HepG2 (cell line): ENCODE measurements at regions not wholly inside any gene's neighbourhood (a gene's known extent, or its start where the extent isn't known, plus 50 kb on each side); places are given as distances from the start of the nearest gene placed in this dataset.

Experiments used
- ATAC-seq: fragments of 200-7000 bp; cut with Tn5 transposase; 3 replicates; pipeline ENCODE4 v1.9.1; 2020; ENCODE audit warnings: mild to moderate bottlenecking, moderate library complexity
- BruUV-seq: library from RNA; stranded (reverse); fragments of 400-500 nt; replicated peaks from 2 replicates; lab custom pipeline; 2021; lab: Mats Ljungman, UMichigan
- CTCF ChIA-PET: fragments of 300-600 bp; formaldehyde crosslinking; extraction: SDS; loops from one replicate; lab custom pipeline; 2021; ENCODE audit warnings: low total read pairs, inconsistent platforms, low intra/inter-chr PET ratio; lab: Yijun Ruan, JAX
- POLR2A ChIA-PET: fragments of 350-600 bp; sonication (Branson Sonifier 250); formaldehyde crosslinking; loops from one replicate; lab custom pipeline; 2020; ENCODE audit warnings: antibody characterized with exemption, inconsistent platforms; lab: Yijun Ruan, JAX
- DNase-seq: peaks from one replicate; pipeline ENCODE4 v3.0.0-alpha.2; 2015; ENCODE audit warnings: low spot score
- FAIRE-seq: peaks from 3 replicates; lab custom pipeline; 2011; peaks lifted over from hg19 to GRCh38; lab: Jason Lieb, UNC
- H2AFZ ChIP-seq: one replicate; pipeline ENCODE4 v1.6.1; 2011; ENCODE audit warnings: low read length, inconsistent platforms
- H3K27ac ChIP-seq: fragments of 300-600 bp; 3 replicates; pipeline ENCODE4 v1.8.0; 2011; ENCODE audit warnings: mixed run types, mild to moderate bottlenecking, mixed read lengths, low read length, inconsistent platforms; ENCODE audit not compliant: insufficient read depth; ENCODE audit errors: extremely low read length
- H3K27me3 ChIP-seq, 2 experiments: fragments of 200-600 bp in 1 of 2; 2 replicates in 1 of 2; 3 replicates in 1 of 2; pipeline versions ENCODE4 v1.6.0 to v1.8.0; 2011; ENCODE audit warnings: low read length in 2 of 2, mild to moderate bottlenecking in 2 of 2, moderate library complexity in 2 of 2, inconsistent platforms in 1 of 2; ENCODE audit not compliant: insufficient read depth in 2 of 2, control insufficient read depth in 1 of 2
- H3K36me3 ChIP-seq, 2 experiments: fragments of 200-600 bp in 1 of 2; replicated peaks in 1 of 2; 2 replicates in 1 of 2; 3 replicates in 1 of 2; pipeline versions ENCODE4 v1.5.1 to v1.8.0; 2011; ENCODE audit warnings: low read length in 2 of 2, inconsistent platforms in 1 of 2; ENCODE audit not compliant: insufficient read depth in 2 of 2, control insufficient read depth in 1 of 2
- H3K4me1 ChIP-seq: 2 replicates; pipeline ENCODE4 v1.5.1; 2012; ENCODE audit warnings: low read length, inconsistent platforms; ENCODE audit not compliant: insufficient read depth
- H3K4me2 ChIP-seq: 2 replicates; pipeline ENCODE4 v1.6.0; 2011; ENCODE audit warnings: low read depth, low read length, inconsistent platforms
- H3K4me3 ChIP-seq, 3 experiments: fragments of 200-600 bp in 1 of 3; sonication (generic), shearing (Covaris generic) in 1 of 3; replicated peaks in 1 of 3; 2 replicates each; pipeline ENCODE4 v1.5.1; 2011 to 2016; ENCODE audit warnings: low read length in 3 of 3, inconsistent platforms in 2 of 3, low read depth in 2 of 3, mild to moderate bottlenecking in 2 of 3, control low read depth in 1 of 3, mixed read lengths in 1 of 3; ENCODE audit not compliant: insufficient read depth in 1 of 3
- H3K79me2 ChIP-seq: one replicate; pipeline ENCODE4 v1.6.1; 2011; ENCODE audit warnings: low read length, inconsistent platforms; ENCODE audit not compliant: insufficient read depth
- H3K9ac ChIP-seq: 2 replicates; pipeline ENCODE4 v1.6.0; 2011; ENCODE audit warnings: mild to moderate bottlenecking, low read depth, low read length, inconsistent platforms; ENCODE audit not compliant: insufficient read depth
- H3K9me3 ChIP-seq: 2 replicates; pipeline ENCODE4 v1.5.1; 2012; ENCODE audit warnings: mild to moderate bottlenecking, low read length
- H4K20me1 ChIP-seq: 2 replicates; pipeline ENCODE4 v1.6.0; 2011; ENCODE audit warnings: inconsistent platforms, mild to moderate bottlenecking, low read length, moderate library complexity; ENCODE audit not compliant: insufficient read depth
- ARID2 ChIP-seq: sonication (generic); formaldehyde crosslinking; IDR thresholded peaks from 2 replicates; pipeline ENCODE4 v1.8.1; 2022; ENCODE audit warnings: mild to moderate bottlenecking, missing genetic modification reagents, borderline replicate concordance
- BRF2 ChIP-seq: sonication (generic); formaldehyde crosslinking; IDR thresholded peaks from 2 replicates; pipeline ENCODE4 v1.8.1; 2022; ENCODE audit warnings: mild to moderate bottlenecking, missing genetic modification reagents
- E2F5 ChIP-seq: sonication (generic); formaldehyde crosslinking; conservative IDR thresholded peaks from 2 replicates; pipeline ENCODE4 v1.4.0; 2020; ENCODE audit warnings: missing genetic modification reagents
- FOXO1 ChIP-seq: sonication (generic); formaldehyde crosslinking; IDR thresholded peaks from 2 replicates; pipeline ENCODE4 v1.4.0; 2020; ENCODE audit warnings: missing genetic modification reagents
- KDM5B ChIP-seq: sonication (generic); formaldehyde crosslinking; IDR thresholded peaks from 2 replicates; pipeline ENCODE4 v1.4.0; 2020; ENCODE audit warnings: missing genetic modification reagents, mild to moderate bottlenecking, borderline replicate concordance
- MAX ChIP-seq: IDR thresholded peaks from 2 replicates; pipeline ENCODE4 v1.6.1; 2012; ENCODE audit warnings: inconsistent platforms
- MNT ChIP-seq: fragments of 450-650 bp; IDR thresholded peaks from 2 replicates; pipeline ENCODE4 v1.6.1; 2016
- ONECUT2 ChIP-seq: sonication (generic); formaldehyde crosslinking; IDR thresholded peaks from 2 replicates; pipeline ENCODE4 v1.4.0; 2020; ENCODE audit warnings: missing genetic modification reagents
- POGZ ChIP-seq: sonication (generic); formaldehyde crosslinking; IDR thresholded peaks from 2 replicates; pipeline ENCODE4 v1.4.0; 2020; ENCODE audit warnings: mild to moderate bottlenecking, missing genetic modification reagents
- RBAK ChIP-seq: sonication (generic); formaldehyde crosslinking; IDR thresholded peaks from 2 replicates; pipeline ENCODE4 v1.5.1; 2020; ENCODE audit warnings: mild to moderate bottlenecking, missing genetic modification reagents
- RFX1 ChIP-seq: fragments of 450-650 bp; IDR thresholded peaks from 2 replicates; pipeline ENCODE4 v1.6.1; 2017
- SMARCC2 ChIP-seq: fragments of 450-650 bp; IDR thresholded peaks from 2 replicates; pipeline ENCODE4 v1.6.1; 2017; ENCODE audit warnings: antibody characterized with exemption, mild to moderate bottlenecking
- SYNCRIP ChIP-seq: fragments of 200-400 bp; formaldehyde crosslinking; IDR thresholded peaks from 2 replicates; pipeline ENCODE4 v1.6.1; 2018; ENCODE audit warnings: mild to moderate bottlenecking, low read depth, low read length; ENCODE audit not compliant: insufficient read depth
- ZNF256 ChIP-seq: sonication (generic); formaldehyde crosslinking; conservative IDR thresholded peaks from 2 replicates; pipeline ENCODE4 v1.4.0; 2020; ENCODE audit warnings: missing genetic modification reagents
- ZNF550 ChIP-seq: sonication (generic); formaldehyde crosslinking; IDR thresholded peaks from 2 replicates; pipeline ENCODE4 v1.4.0; 2020; ENCODE audit warnings: mild to moderate bottlenecking, missing genetic modification reagents, borderline replicate concordance
- ZNF724P ChIP-seq: sonication (generic); formaldehyde crosslinking; IDR thresholded peaks from 2 replicates; pipeline ENCODE4 v1.8.0; 2022; ENCODE audit warnings: missing genetic modification reagents, borderline replicate concordance
- WGBS: methylation state at CpG from one replicate; pipeline ENCODE4 v1.1.6; 2017; ENCODE audit warnings: low lambda C conversion rate; 5-methylcytosine and 5-hydroxymethylcytosine counted together
- in situ Hi-C: cut with HindIII; loops from 2 replicates; pipeline ENCODE4 v1.10.0; 2017; ENCODE audit warnings: low pct_unique_long_range_greater_than_20kb; ENCODE audit not compliant: extremely low pct_ligation_motif_present
- intact Hi-C: fragments of 100-400 bp; cut with micrococcal nuclease; formaldehyde crosslinking; loops from one replicate; pipeline ENCODE4 v1.10.0; 2022; ENCODE audit not compliant: unreplicated experiment
- TF ChIP-seq, protein P1 (sequence below): sonication (generic); formaldehyde crosslinking; IDR thresholded peaks from 2 replicates; pipeline ENCODE4 v1.4.0; 2020; ENCODE audit warnings: missing genetic modification reagents, borderline replicate concordance

DNA sequence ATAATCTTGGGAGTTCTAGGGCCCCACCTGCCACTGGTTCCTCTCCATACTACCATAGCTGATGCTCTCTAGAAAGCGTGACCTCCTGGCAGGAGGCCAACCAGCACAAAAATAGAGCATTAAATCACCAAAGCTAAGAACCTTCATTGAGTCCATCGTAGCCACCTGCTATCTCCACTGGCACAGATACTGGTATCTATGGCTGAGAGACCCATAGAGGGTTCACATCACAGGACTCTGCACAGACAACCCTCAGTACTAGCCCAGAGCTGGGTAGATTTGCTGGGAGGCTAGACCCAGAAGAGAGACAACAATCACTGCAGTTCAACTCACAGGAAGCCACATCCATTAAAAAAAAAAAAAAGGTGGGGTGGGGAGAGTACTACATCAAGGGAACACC, 509.1 kb downstream of the DTWD2 start (continued):
- no peak for TF ChIP-seq E2F5 (CRISPR knock-in tag)

- Histone ChIP-seq H3K79me2 (no peaks in the 10 kb centered on the region), H3K4me2 (no peak overlapping the region), H3K36me3 (no peaks in the 10 kb centered on the region), H3K4me1 (no peaks in the 10 kb centered on the region), H3K4me3 (no peak overlapping the region), H3K9me3 (no peaks in the 10 kb centered on the region), H2AFZ (no peak overlapping the region), H4K20me1 (no peaks in the 10 kb centered on the region), H3K27me3 (no peaks in the 10 kb centered on the region), H3K27ac (no peak overlapping the region), H3K9ac (no peak overlapping the region)
- in situ Hi-C loops (no loop called here), intact Hi-C loops (no loop called here)
- TF ChIP-seq, protein P1, sequence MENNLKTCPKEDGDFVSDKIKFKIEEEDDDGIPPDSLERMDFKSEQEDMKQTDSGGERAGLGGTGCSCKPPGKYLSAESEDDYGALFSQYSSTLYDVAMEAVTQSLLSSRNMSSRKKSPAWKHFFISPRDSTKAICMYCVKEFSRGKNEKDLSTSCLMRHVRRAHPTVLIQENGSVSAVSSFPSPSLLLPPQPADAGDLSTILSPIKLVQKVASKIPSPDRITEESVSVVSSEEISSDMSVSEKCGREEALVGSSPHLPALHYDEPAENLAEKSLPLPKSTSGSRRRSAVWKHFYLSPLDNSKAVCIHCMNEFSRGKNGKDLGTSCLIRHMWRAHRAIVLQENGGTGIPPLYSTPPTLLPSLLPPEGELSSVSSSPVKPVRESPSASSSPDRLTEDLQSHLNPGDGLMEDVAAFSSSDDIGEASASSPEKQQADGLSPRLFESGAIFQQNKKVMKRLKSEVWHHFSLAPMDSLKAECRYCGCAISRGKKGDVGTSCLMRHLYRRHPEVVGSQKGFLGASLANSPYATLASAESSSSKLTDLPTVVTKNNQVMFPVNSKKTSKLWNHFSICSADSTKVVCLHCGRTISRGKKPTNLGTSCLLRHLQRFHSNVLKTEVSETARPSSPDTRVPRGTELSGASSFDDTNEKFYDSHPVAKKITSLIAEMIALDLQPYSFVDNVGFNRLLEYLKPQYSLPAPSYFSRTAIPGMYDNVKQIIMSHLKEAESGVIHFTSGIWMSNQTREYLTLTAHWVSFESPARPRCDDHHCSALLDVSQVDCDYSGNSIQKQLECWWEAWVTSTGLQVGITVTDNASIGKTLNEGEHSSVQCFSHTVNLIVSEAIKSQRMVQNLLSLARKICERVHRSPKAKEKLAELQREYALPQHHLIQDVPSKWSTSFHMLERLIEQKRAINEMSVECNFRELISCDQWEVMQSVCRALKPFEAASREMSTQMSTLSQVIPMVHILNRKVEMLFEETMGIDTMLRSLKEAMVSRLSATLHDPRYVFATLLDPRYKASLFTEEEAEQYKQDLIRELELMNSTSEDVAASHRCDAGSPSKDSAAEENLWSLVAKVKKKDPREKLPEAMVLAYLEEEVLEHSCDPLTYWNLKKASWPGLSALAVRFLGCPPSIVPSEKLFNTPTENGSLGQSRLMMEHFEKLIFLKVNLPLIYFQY (CRISPR knock-in tag): no peak
- TF ChIP-seq SYNCRIP: no peak
- no peak for TF ChIP-seq ARID2 (CRISPR knock-in tag)
- no peak for TF ChIP-seq KDM5B (CRISPR knock-in tag)
- TF ChIP-seq SMARCC2: no peak
- TF ChIP-seq MNT: no peak
- TF ChIP-seq ONECUT2: no peak
- no peak for TF ChIP-seq RBAK (CRISPR knock-in tag)
- no peak for TF ChIP-seq ZNF724P (CRISPR knock-in tag)
- no peak for TF ChIP-seq ZNF256 (CRISPR knock-in tag)
- TF ChIP-seq BRF2 (CRISPR knock-in tag): no peak
- TF ChIP-seq ZNF550 (CRISPR knock-in tag): no peak
- no peak for TF ChIP-seq FOXO1 (CRISPR knock-in tag)
- TF ChIP-seq MAX: no peak
- no peak for TF ChIP-seq POGZ (CRISPR knock-in tag)
- TF ChIP-seq RFX1: no peak
- no peak for DNase-seq
- no peak for ATAC-seq
- CTCF ChIA-PET: no interaction called here
- WGBS: 0% methylated on average over 4 of the region's 8 CpGs
- BruUV-seq: no TSS peak
- POLR2A ChIA-PET: no interaction called here
- no peak for FAIRE-seq
These were observed 509.5 kb downstream of the DTWD2 start for GRCh38 chr5:118478852-118479251.
